IMR-90 (cell line): ENCODE measurements at regions not wholly inside any gene's neighbourhood (a gene's known extent, or its start where the extent isn't known, plus 50 kb on each side); places are given as distances from the start of the nearest gene placed in this dataset.

Source experiments
- ATAC-seq: fragments of 200-7000 bp; cut with Tn5 transposase; 2 replicates; pipeline ENCODE4 v1.9.1; 2020; ENCODE audit warnings: low read depth, mild to moderate bottlenecking, moderate library complexity
- BruUV-seq: library from RNA; stranded (reverse); fragments of 400-500 nt; replicated peaks from 2 replicates; lab custom pipeline; 2021; lab: Mats Ljungman, UMichigan
- CTCF ChIA-PET: fragments of 300-600 bp; formaldehyde crosslinking; extraction: SDS; loops from one replicate; lab custom pipeline; 2021; ENCODE audit warnings: antibody characterized with exemption; lab: Yijun Ruan, JAX
- POLR2A ChIA-PET: fragments of 300-600 bp; sonication (Branson Sonifier 250); formaldehyde crosslinking; loops from one replicate; lab custom pipeline; 2022; ENCODE audit warnings: antibody characterized with exemption; ENCODE audit not compliant: unreplicated experiment; lab: Charles Lee
- DNase-seq: peaks from one replicate; pipeline ENCODE4 v3.0.0; 2013
- H2AFZ ChIP-seq: replicated peaks from 2 replicates; pipeline ENCODE3; 2013; ENCODE audit warnings: low read length, mild to moderate bottlenecking; ENCODE audit not compliant: poor library complexity
- H2AK5ac ChIP-seq: 2 replicates; pipeline ENCODE4 v1.6.1; 2013; ENCODE audit warnings: low read depth, low read length, inconsistent platforms
- H2AK9ac ChIP-seq: replicated peaks from 2 replicates; pipeline ENCODE3; 2013; ENCODE audit warnings: mild to moderate bottlenecking, low read depth, low read length, moderate library complexity; ENCODE audit not compliant: poor library complexity
- H2BK120ac ChIP-seq: 2 replicates; pipeline ENCODE4 v1.6.1; 2013; ENCODE audit warnings: low read depth, low read length, inconsistent platforms
- H2BK15ac ChIP-seq: 3 replicates; pipeline ENCODE4 v1.6.1; 2013; ENCODE audit warnings: low read depth, low read length, inconsistent platforms
- H2BK20ac ChIP-seq: 2 replicates; pipeline ENCODE4 v1.6.1; 2013; ENCODE audit warnings: low read depth, mild to moderate bottlenecking, inconsistent platforms, low read length, moderate library complexity
- H2BK5ac ChIP-seq: 2 replicates; pipeline ENCODE4 v1.6.1; 2013; ENCODE audit warnings: mild to moderate bottlenecking, low read depth, low read length, inconsistent platforms; ENCODE audit not compliant: poor library complexity, severe bottlenecking
- H3K14ac ChIP-seq: replicated peaks from 2 replicates; pipeline ENCODE4 v1.6.1; 2013; ENCODE audit warnings: low read depth, low read length, inconsistent platforms
- H3K18ac ChIP-seq: 2 replicates; pipeline ENCODE4 v1.6.1; 2013; ENCODE audit warnings: low read depth, low read length, control low read depth
- H3K23ac ChIP-seq: 2 replicates; pipeline ENCODE4 v1.6.1; 2013; ENCODE audit warnings: low read depth, low read length, inconsistent platforms
- H3K27ac ChIP-seq: 2 replicates; pipeline ENCODE4 v1.5.1; 2013; ENCODE audit warnings: mild to moderate bottlenecking, control low read depth, low read length; ENCODE audit not compliant: insufficient read depth
- H3K27me3 ChIP-seq: 2 replicates; pipeline ENCODE4 v1.6.1; 2013; ENCODE audit warnings: low read length; ENCODE audit not compliant: control insufficient read depth, insufficient read depth
- H3K36me3 ChIP-seq: 2 replicates; pipeline ENCODE4 v1.6.1; 2013; ENCODE audit warnings: low read length, mixed read lengths; ENCODE audit not compliant: control insufficient read depth, insufficient read depth
- H3K4ac ChIP-seq: 2 replicates; pipeline ENCODE4 v1.6.1; 2013; ENCODE audit warnings: low read depth, low read length, inconsistent platforms
- H3K4me1 ChIP-seq: 2 replicates; pipeline ENCODE4 v1.6.1; 2013; ENCODE audit warnings: low read length, mixed read lengths; ENCODE audit not compliant: control insufficient read depth, insufficient read depth
- H3K4me2 ChIP-seq: 2 replicates; pipeline ENCODE4 v1.6.1; 2013; ENCODE audit warnings: low read depth, mild to moderate bottlenecking, control low read depth, low read length, moderate library complexity
- H3K4me3 ChIP-seq: 2 replicates; pipeline ENCODE4 v1.5.1; 2013; ENCODE audit warnings: low read depth, mild to moderate bottlenecking, control low read depth, low read length, moderate library complexity; ENCODE audit not compliant: insufficient read depth
- H3K56ac ChIP-seq: 2 replicates; pipeline ENCODE4 v1.6.1; 2013; ENCODE audit warnings: low read length, inconsistent platforms; ENCODE audit not compliant: insufficient read depth; ENCODE audit errors: extremely low read depth
- H3K79me1 ChIP-seq, 2 experiments: 2 replicates each; pipeline ENCODE4 v1.6.1; 2013; ENCODE audit warnings: low read length in 2 of 2, inconsistent platforms in 1 of 2, low read depth in 1 of 2
- H3K9ac ChIP-seq: 2 replicates; pipeline ENCODE4 v1.6.1; 2013; ENCODE audit warnings: low read depth, low read length, control low read depth
- H3K9me1 ChIP-seq: 2 replicates; pipeline ENCODE4 v1.6.1; 2013; ENCODE audit warnings: low read length, inconsistent platforms; ENCODE audit not compliant: insufficient read depth
- H3K9me3 ChIP-seq: 2 replicates; pipeline ENCODE4 v1.6.1; 2013; ENCODE audit warnings: low read length; ENCODE audit not compliant: control insufficient read depth, insufficient read depth
- H4K20me1 ChIP-seq: 2 replicates; pipeline ENCODE4 v1.6.1; 2013; ENCODE audit warnings: low read length, inconsistent platforms; ENCODE audit not compliant: insufficient read depth
- H4K5ac ChIP-seq: 2 replicates; pipeline ENCODE4 v1.6.1; 2013; ENCODE audit warnings: mild to moderate bottlenecking, low read depth, low read length, control low read depth
- H4K8ac ChIP-seq, 2 experiments: 2 replicates each; pipeline ENCODE4 v1.6.1; 2013; ENCODE audit warnings: low read depth in 2 of 2, low read length in 2 of 2, control low read depth in 1 of 2, inconsistent platforms in 1 of 2
- H4K91ac ChIP-seq: 2 replicates; pipeline ENCODE4 v1.6.1; 2013; ENCODE audit warnings: low read depth, low read length, inconsistent platforms; ENCODE audit not compliant: insufficient read depth
- CEBPB ChIP-seq: IDR thresholded peaks from 2 replicates; pipeline ENCODE4 v1.6.1; 2012; ENCODE audit warnings: low read depth, low read length, improper control_type of control experiment
- CHD1 ChIP-seq: IDR thresholded peaks from 2 replicates; pipeline ENCODE4 v1.6.1; 2012; ENCODE audit warnings: low read depth, low read length, improper control_type of control experiment
- FOS ChIP-seq: fragments of 150-350 bp; IDR thresholded peaks from 2 replicates; pipeline ENCODE4 v1.6.1; 2016; ENCODE audit warnings: low read depth, low read length
- MAFK ChIP-seq: IDR thresholded peaks from 2 replicates; pipeline ENCODE4 v1.6.1; 2012; ENCODE audit warnings: low read depth, low read length, improper control_type of control experiment
- MXI1 ChIP-seq: IDR thresholded peaks from 2 replicates; pipeline ENCODE4 v1.6.1; 2012; ENCODE audit warnings: low read depth, mild to moderate bottlenecking, low read length, moderate library complexity, borderline replicate concordance
- NFE2L2 ChIP-seq: fragments of 150-350 bp; IDR thresholded peaks from 2 replicates; pipeline ENCODE4 v1.6.1; 2016; ENCODE audit warnings: low read depth, mild to moderate bottlenecking, low read length
- POLR2A ChIP-seq: IDR thresholded peaks from 2 replicates; pipeline ENCODE4 v1.6.1; 2012; ENCODE audit warnings: mild to moderate bottlenecking, low read depth, low read length
- RAD21 ChIP-seq: IDR thresholded peaks from 2 replicates; pipeline ENCODE4 v1.6.1; 2012; ENCODE audit warnings: low read length, improper control_type of control experiment
- RCOR1 ChIP-seq: IDR thresholded peaks from 2 replicates; pipeline ENCODE4 v1.6.1; 2012; ENCODE audit warnings: mild to moderate bottlenecking, low read length, improper control_type of control experiment; ENCODE audit not compliant: insufficient replicate concordance
- RFX5 ChIP-seq: IDR thresholded peaks from 2 replicates; pipeline ENCODE4 v1.8.0; 2012; ENCODE audit warnings: low read depth, mild to moderate bottlenecking, low read length, moderate library complexity
- SMC3 ChIP-seq: fragments of 150-350 bp; IDR thresholded peaks from 2 replicates; pipeline ENCODE4 v1.6.1; 2016; ENCODE audit warnings: low read depth, mild to moderate bottlenecking, antibody characterized with exemption, low read length, moderate library complexity
- WGBS, 2 experiments: methylation state at CpG; one replicate each; pipeline versions ENCODE4 v1.1.5 to v1.1.7; 2013; ENCODE audit warnings: missing lambda C conversion rate in 2 of 2; ENCODE audit not compliant: insufficient read length in 1 of 2; ENCODE audit errors: extremely low coverage in 2 of 2; 5-methylcytosine and 5-hydroxymethylcytosine counted together
- dilution Hi-C: fragments of 300-500 bp; cut with HindIII; formaldehyde crosslinking; loops from one replicate; pipeline ENCODE4 v1.14.3; 2018; ENCODE audit warnings: low sequenced_read_pairs; ENCODE audit not compliant: unreplicated experiment
- in situ Hi-C: fragments of 300-500 bp; cut with MboI; formaldehyde crosslinking; loops from 3 replicates; pipeline ENCODE4 v1.14.3; 2019; ENCODE audit warnings: low sequenced_read_pairs, inconsistent platforms, mixed read lengths
- intact Hi-C: fragments of 100-400 bp; cut with micrococcal nuclease; formaldehyde crosslinking; loops from 2 replicates; pipeline ENCODE4 v1.10.0; 2022
- TF ChIP-seq, protein P1 (sequence below): fragments of 150-350 bp; IDR thresholded peaks from 2 replicates; pipeline ENCODE4 v1.6.1; 2016; ENCODE audit warnings: low read depth, mild to moderate bottlenecking, low read length, moderate library complexity, borderline replicate concordance
- TF ChIP-seq, protein P2 (sequence below): fragments of 150-350 bp; IDR thresholded peaks from 2 replicates; pipeline ENCODE4 v1.6.1; 2017; ENCODE audit warnings: mild to moderate bottlenecking, antibody characterized with exemption, low read length, low read depth

DNA sequence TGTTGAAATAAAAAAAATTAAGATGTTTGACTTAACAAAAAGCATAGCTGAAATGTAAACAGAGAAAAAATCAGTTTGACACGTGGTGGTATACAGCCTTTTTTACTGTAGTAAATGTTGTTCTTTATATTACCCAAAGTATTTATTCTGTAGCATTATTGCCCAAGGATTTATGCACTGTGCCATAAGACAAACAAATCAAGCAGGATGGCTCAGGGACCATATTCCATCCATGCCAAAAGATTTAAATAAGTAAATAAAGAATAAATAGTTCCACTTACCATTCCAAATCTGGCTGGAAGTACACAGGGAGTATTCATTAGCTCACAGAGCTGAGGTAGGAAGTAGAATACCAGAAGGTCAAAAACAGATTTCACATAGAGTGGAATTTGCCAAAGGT lies 666.7 kb upstream of the CADM2 start:
- Histone ChIP-seq H3K79me1 (no peaks in the 10 kb centered on the region), H3K4me3 (no peak overlapping the region), H3K9me1 (no peaks in the 10 kb centered on the region), H2BK15ac (no peak overlapping the region), H2AFZ (no peak overlapping the region), H2AK5ac (no peak overlapping the region), H2BK5ac (no peak overlapping the region), H4K91ac (no peak overlapping the region), H3K9ac (no peak overlapping the region), H2BK120ac (no peak overlapping the region), H3K18ac (no peak overlapping the region), H3K27me3 (no peaks in the 10 kb centered on the region), H3K56ac (no peak overlapping the region), H2BK20ac (no peak overlapping the region), H2AK9ac (no peak overlapping the region), H3K4me2 (no peak overlapping the region), H4K20me1 (no peaks in the 10 kb centered on the region), H3K36me3 (no peaks in the 10 kb centered on the region), H4K8ac (no peak overlapping the region), H3K14ac (no peak overlapping the region), H3K4me1 (no peaks in the 10 kb centered on the region), H3K23ac (no peak overlapping the region), H3K4ac (no peak overlapping the region), H4K5ac (no peak overlapping the region), H3K9me3 (peaks cover 2% of the 10 kb centered on the region; the same call in 1 of the 2 replicates), H3K27ac (no peak overlapping the region)
- ChIA-PET CTCF (no interaction called here), POLR2A (no interaction called here)
- ATAC-seq (no peak), DNase-seq (no peak)
- TF ChIP-seq, protein P1, sequence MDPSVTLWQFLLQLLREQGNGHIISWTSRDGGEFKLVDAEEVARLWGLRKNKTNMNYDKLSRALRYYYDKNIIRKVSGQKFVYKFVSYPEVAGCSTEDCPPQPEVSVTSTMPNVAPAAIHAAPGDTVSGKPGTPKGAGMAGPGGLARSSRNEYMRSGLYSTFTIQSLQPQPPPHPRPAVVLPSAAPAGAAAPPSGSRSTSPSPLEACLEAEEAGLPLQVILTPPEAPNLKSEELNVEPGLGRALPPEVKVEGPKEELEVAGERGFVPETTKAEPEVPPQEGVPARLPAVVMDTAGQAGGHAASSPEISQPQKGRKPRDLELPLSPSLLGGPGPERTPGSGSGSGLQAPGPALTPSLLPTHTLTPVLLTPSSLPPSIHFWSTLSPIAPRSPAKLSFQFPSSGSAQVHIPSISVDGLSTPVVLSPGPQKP, result no peak
- TF ChIP-seq MXI1 (no peak), FOS (no peak), CHD1 (no peak), MAFK (no peak), SMC3 (no peak), NFE2L2 (no peak), CEBPB (no peak), RAD21 (no peak), RFX5 (no peak), POLR2A (no peak), RCOR1 (no peak)
- TF ChIP-seq, protein P2, sequence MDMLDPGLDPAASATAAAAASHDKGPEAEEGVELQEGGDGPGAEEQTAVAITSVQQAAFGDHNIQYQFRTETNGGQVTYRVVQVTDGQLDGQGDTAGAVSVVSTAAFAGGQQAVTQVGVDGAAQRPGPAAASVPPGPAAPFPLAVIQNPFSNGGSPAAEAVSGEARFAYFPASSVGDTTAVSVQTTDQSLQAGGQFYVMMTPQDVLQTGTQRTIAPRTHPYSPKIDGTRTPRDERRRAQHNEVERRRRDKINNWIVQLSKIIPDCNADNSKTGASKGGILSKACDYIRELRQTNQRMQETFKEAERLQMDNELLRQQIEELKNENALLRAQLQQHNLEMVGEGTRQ, result no peak
- intact Hi-C loops, result no loop called here
- in situ Hi-C loops, result no loop called here
- no TSS peak for BruUV-seq
- dilution Hi-C loops, result no loop called here
- WGBS, 2 experiments, result no CpG with 5 or more reads among the region's 1 CpG
